Neural progenitor cell (in vitro differentiated cells): ENCODE measurements at regions not wholly inside any gene's neighbourhood (a gene's known extent, or its start where the extent isn't known, plus 50 kb on each side); places are given as distances from the start of the nearest gene placed in this dataset.
A peak's percentile ranks its signal among the peaks of the same experiment; 100 is the strongest.

Experiments used
- DNase-seq: peaks from one replicate; pipeline ENCODE4 v3.0.0-alpha.2; 2016; ENCODE audit warnings: low spot score
- H2AFZ ChIP-seq: fragments of 200-600 bp; sonication (generic); replicated peaks from 2 replicates; pipeline ENCODE4 v1.6.1; 2016; ENCODE audit warnings: antibody characterized with exemption
- H3F3A ChIP-seq: fragments of 200-600 bp; sonication (generic); 2 replicates; pipeline ENCODE4 v1.6.1; 2016; ENCODE audit warnings: antibody characterized with exemption, low read depth
- H3K27ac ChIP-seq: fragments of 200-600 bp; sonication (generic); 2 replicates; pipeline ENCODE4 v1.5.1; 2016; ENCODE audit warnings: mild to moderate bottlenecking
- H3K27me3 ChIP-seq: fragments of 200-600 bp; sonication (generic); 2 replicates; pipeline ENCODE4 v1.6.1; 2016; ENCODE audit warnings: mild to moderate bottlenecking, moderate library complexity
- H3K36me3 ChIP-seq: fragments of 200-600 bp; sonication (generic); 2 replicates; pipeline ENCODE4 v1.5.1; 2016
- H3K4me1 ChIP-seq: fragments of 200-600 bp; sonication (generic); 2 replicates; pipeline ENCODE4 v1.6.1; 2016; ENCODE audit warnings: mixed run types
- H3K4me2 ChIP-seq: fragments of 200-600 bp; sonication (generic); 2 replicates; pipeline ENCODE4 v1.6.1; 2016
- H3K4me3 ChIP-seq: fragments of 200-600 bp; sonication (generic); 2 replicates; pipeline ENCODE4 v1.5.1; 2016
- H3K79me2 ChIP-seq: fragments of 200-600 bp; sonication (generic); 2 replicates; pipeline ENCODE4 v1.6.1; 2016; ENCODE audit warnings: low read depth
- H3K9ac ChIP-seq: fragments of 200-600 bp; sonication (generic); 2 replicates; pipeline ENCODE4 v1.6.1; 2016
- H3K9me3 ChIP-seq: fragments of 200-600 bp; sonication (generic); 2 replicates; pipeline ENCODE4 v1.5.1; 2016; ENCODE audit warnings: low read depth
- H4K20me1 ChIP-seq: fragments of 200-600 bp; sonication (generic); 2 replicates; pipeline ENCODE4 v1.6.1; 2016; ENCODE audit warnings: low read depth
- H3K27ac Mint-ChIP-seq: 3 replicates; pipeline ENCODE4 v1.8.0; 2021; ENCODE audit warnings: mixed read lengths
- H3K27me3 Mint-ChIP-seq: 2 replicates; pipeline ENCODE4 v1.8.0; 2022; ENCODE audit warnings: low read depth, mild to moderate bottlenecking, inconsistent platforms, moderate library complexity, mixed read lengths; ENCODE audit not compliant: insufficient read depth
- H3K36me3 Mint-ChIP-seq: 3 replicates; pipeline ENCODE4 v1.8.0; 2021; ENCODE audit warnings: mixed read lengths
- H3K4me1 Mint-ChIP-seq: 3 replicates; pipeline ENCODE4 v1.8.0; 2021; ENCODE audit warnings: mixed read lengths
- H3K4me3 Mint-ChIP-seq: 3 replicates; pipeline ENCODE4 v1.8.0; 2021; ENCODE audit warnings: mild to moderate bottlenecking, moderate library complexity, mixed read lengths
- H3K9me3 Mint-ChIP-seq: 3 replicates; pipeline ENCODE4 v1.8.0; 2020; ENCODE audit warnings: mixed read lengths
- CTCF ChIP-seq: fragments of 200-600 bp; sonication (generic); IDR thresholded peaks from 2 replicates; pipeline ENCODE4 v1.5.1; 2017; ENCODE audit warnings: antibody characterized with exemption, mild to moderate bottlenecking
- EZH2 ChIP-seq: fragments of 200-600 bp; sonication (generic); IDR thresholded peaks from 2 replicates; pipeline ENCODE4 v1.6.1; 2017; ENCODE audit warnings: antibody characterized with exemption, mild to moderate bottlenecking, moderate library complexity
- EZH2phosphoT487 ChIP-seq: fragments of 200-600 bp; sonication (generic); IDR thresholded peaks from 2 replicates; pipeline ENCODE4 v1.6.1; 2017; ENCODE audit warnings: antibody characterized with exemption

DNA sequence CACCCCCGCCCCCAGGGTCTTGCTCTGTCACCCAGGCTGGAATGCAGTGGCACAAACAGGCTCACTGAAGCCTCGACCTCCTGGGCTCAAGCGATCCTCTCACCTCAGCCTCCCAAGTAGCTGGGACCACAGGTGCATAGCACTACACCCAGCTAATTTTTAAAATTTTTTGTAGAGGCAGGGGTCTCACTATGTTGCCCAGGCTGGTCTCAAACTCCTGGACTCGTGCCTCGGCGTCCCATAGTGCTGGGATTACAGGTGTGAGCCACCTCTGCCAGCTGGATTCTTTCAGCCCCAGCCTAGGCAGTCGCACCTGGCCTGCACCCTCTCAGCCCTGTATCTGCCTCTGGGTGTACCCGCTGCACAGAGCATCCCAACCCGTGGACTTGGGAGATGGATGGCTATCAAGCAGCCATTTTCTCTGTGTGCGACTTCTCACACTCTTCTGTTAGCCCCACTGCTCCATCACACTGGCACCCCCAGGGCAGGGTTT is 166.4 kb upstream of the HAAO start:
- Mint-ChIP-seq H3K4me3 (no peak overlapping the region), H3K27ac (no peak overlapping the region), H3K27me3 (peaks cover 4% of the 10 kb centered on the region), H3K4me1 (peaks cover 42% of the 10 kb centered on the region), H3K36me3 (no peaks in the 10 kb centered on the region), H3K9me3 (no peaks in the 10 kb centered on the region)
- Histone ChIP-seq H2AFZ (peak overlapping the region; percentile 52), H3K79me2 (no peaks in the 10 kb centered on the region), H3K36me3 (no peaks in the 10 kb centered on the region), H3K27me3 (no peaks in the 10 kb centered on the region), H3K27ac (no peak overlapping the region), H3K9ac (no peak overlapping the region), H3K4me1 (peaks cover 40% of the 10 kb centered on the region), H3K9me3 (no peaks in the 10 kb centered on the region), H3F3A (peaks cover 30% of the 10 kb centered on the region), H4K20me1 (no peaks in the 10 kb centered on the region), H3K4me3 (no peak overlapping the region), H3K4me2 (no peak overlapping the region)
- TF ChIP-seq EZH2 (no peak), CTCF (no peak), EZH2phosphoT487 (no peak)
- DNase-seq, result no peak

DNA sequence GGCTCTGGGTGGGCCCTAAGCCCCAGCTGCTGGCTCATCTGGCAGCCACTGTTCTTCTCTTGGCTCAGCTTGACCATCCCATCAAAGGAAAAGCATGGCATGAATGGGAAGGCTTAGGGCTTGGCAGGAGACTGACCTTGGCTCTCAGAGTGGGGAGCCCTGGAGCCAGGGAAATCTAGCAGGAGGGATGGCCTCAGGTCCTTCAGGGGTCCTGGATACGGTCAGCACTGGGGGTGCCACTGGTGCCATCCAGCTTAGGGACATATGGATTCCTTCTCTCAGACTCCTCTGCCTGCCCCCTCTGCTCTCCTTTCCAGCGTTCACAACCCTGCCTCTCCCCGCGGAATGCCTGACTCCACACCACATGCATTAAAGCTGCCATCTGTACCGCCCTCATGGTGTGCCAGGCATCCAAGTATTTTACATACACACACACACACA is 165.5 kb upstream of the HAAO start:
- H3K9me3 Mint-ChIP-seq, result no peaks in the 10 kb centered on the region
- Histone ChIP-seq H3K4me1 (peaks cover 40% of the 10 kb centered on the region), H3K4me2 (no peak overlapping the region), H3K9me3 (no peaks in the 10 kb centered on the region), H4K20me1 (no peaks in the 10 kb centered on the region), H3K27ac (no peak overlapping the region), H3K27me3 (no peaks in the 10 kb centered on the region), H3F3A (peaks cover 30% of the 10 kb centered on the region), H3K36me3 (no peaks in the 10 kb centered on the region), H3K79me2 (no peaks in the 10 kb centered on the region), H3K4me3 (no peak overlapping the region), H2AFZ (no peak overlapping the region), H3K9ac (no peak overlapping the region)
- no peak for TF ChIP-seq EZH2phosphoT487
- no peak for TF ChIP-seq CTCF
- H3K27ac Mint-ChIP-seq, result no peak overlapping the region
- DNase-seq, result no peak
- no peaks in the 10 kb centered on the region for H3K36me3 Mint-ChIP-seq
- peaks cover 3% of the 10 kb centered on the region for H3K27me3 Mint-ChIP-seq
- peaks cover 40% of the 10 kb centered on the region for H3K4me1 Mint-ChIP-seq
- no peak overlapping the region for H3K4me3 Mint-ChIP-seq

- no peak overlapping the region for H3K9ac ChIP-seq
- no peak overlapping the region for H2AFZ ChIP-seq
- Mint-ChIP-seq H3K9me3 (peaks cover 5% of the 10 kb centered on the region), H3K4me1 (peaks cover 34% of the 10 kb centered on the region), H3K36me3 (no peaks in the 10 kb centered on the region), H3K27me3 (peaks cover 2% of the 10 kb centered on the region), H3K27ac (no peak overlapping the region), H3K4me3 (no peak overlapping the region)
- TF ChIP-seq CTCF (no peak), EZH2phosphoT487 (no peak), EZH2 (no peak)
- DNase-seq, result no peak
- H3K27me3 ChIP-seq, result no peaks in the 10 kb centered on the region
- H3K36me3 ChIP-seq, result no peaks in the 10 kb centered on the region
- H3K4me2 ChIP-seq, result no peak overlapping the region
- no peak overlapping the region for H3K4me3 ChIP-seq
- H3K4me1 ChIP-seq, result peaks cover 35% of the 10 kb centered on the region
- no peaks in the 10 kb centered on the region for H3K9me3 ChIP-seq
- H3F3A ChIP-seq, result peaks cover 29% of the 10 kb centered on the region
- no peak overlapping the region for H3K27ac ChIP-seq
- H4K20me1 ChIP-seq, result no peaks in the 10 kb centered on the region
- H3K79me2 ChIP-seq, result no peaks in the 10 kb centered on the region
Observed at GRCh38 chr2:42957109-42957860, 164.9 kb upstream of the HAAO start.
